DMS153 (cell line): ENCODE measurements at regions not wholly inside any gene's neighbourhood (a gene's known extent, or its start where the extent isn't known, plus 50 kb on each side); places are given as distances from the start of the nearest gene placed in this dataset.

Experiments
- DNase-seq: peaks from one replicate; lab custom pipeline; 2025; lab: John Stamatoyannopoulos, UW

DNA sequence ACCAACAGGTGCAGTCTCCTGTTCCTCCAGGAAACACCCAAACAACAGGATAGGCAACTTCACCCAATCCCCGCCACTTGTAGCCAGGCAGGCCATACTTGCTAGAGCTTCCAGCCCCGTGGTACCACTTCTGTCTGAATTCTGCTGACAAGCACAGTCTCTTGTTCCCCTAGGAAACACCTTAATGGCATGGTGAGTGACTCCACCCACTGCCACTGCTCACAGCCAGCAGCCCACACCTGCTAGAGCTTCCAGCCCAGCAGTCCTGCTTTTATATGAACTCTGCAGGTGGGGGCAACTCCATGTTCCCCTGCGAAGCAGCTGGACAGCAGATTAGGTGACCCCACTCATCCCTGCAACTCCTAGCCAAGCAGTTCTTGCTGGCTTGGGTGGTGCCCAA, 52.6 kb upstream of the COBL start:
- DNase-seq, result peak; percentile 75

DNA sequence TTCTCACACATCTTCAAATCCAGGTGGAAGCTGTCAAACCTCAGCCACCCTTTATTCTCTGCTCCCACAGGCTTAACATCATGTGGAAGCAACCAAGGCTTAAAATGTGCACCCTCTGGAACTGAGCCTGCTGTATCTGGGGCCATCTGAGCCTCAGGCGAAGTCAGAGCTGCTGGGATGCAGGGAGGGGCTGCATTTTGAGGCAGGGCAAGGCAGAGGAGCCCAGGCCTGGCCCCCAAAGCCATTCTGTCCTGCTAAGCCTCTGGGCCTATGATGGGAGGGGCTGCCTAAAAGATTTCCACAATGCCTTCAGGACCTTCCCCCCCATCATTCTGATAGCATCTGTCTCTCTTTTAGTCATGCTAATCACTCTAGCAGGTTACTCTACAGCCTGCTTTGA, 51.7 kb upstream of the COBL start:
- no peak for DNase-seq

DNA sequence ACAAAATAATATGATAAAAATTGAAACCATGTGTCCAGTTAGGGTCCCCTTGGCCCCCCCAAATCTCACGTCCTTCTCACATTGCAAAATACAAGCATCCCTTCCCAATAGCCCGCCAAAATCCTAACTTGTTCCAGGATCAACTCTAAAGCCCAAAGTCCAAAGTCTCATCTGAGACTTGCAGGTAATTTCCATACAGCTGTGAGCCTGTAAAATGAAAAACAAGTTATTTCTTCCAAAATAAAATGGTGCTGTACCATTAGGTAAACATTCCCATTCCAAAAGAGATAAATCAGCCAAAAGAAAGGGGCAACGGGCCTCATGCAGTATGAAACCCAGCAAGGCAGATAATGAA, 51.0 kb upstream of the COBL start:
- no peak for DNase-seq

DNA sequence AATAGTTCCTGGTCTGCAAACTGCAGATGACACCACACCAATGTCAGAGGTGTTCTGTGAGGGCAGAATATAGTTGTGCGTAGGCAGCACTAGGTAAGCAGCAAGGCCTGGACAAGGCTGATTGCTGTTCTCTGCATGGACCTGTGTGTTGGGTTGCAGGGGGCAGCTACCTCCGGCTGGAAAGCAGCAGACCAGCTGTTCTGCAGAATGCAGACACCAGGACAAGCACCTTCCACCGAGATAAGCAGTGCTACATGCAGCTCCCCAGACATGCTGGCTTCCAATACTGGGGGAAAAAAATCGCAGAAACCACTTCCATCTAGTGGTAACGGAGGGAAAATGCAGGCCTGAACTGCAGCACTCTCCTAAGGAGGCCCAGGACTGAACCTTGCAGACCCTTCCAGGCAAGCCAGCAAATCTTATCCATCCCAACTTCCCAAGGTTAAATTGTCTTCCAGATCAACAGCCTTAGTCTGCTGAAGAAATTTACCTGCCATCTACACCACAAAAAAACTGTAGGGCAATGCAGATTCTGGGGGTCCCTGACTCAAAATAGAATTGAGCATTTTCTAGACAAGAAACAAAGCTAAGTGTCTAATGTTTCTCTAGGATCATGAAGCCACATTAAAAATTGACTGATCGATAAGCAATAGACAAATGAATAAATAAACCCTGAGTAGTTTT, 50.5 kb upstream of the COBL start:
- peak; percentile 78 for DNase-seq
